ENCODE measurements at regions not wholly inside any gene's neighbourhood (a gene's known extent, or its start where the extent isn't known, plus 50 kb on each side); places are given as distances from the start of the nearest gene placed in this dataset.

GRCh38 chr2:150147889-150148683 lies 339.4 kb downstream of the RND3 start:
- TF ChIP-seq POLR2A (IDR thresholded peaks at IDR 0.05; ENCODE audit: low read depth, low read length) (no peak), CTCF (IDR thresholded peaks at IDR 0.05; ENCODE audit: extremely low read depth in 1 of 2, insufficient read depth in 1 of 2, low read depth in 1 of 2, low read length in 2 of 2) (no peak), JUN (IDR thresholded peaks at IDR 0.05; ENCODE audit: borderline replicate concordance, insufficient read depth, insufficient read length, low read depth) (no peak), MYC (IDR thresholded peaks at IDR 0.05; ENCODE audit: low read depth, low read length) (no peak), POLR2AphosphoS5 (IDR thresholded peaks at IDR 0.05; ENCODE audit: insufficient read depth, low read depth, low read length) (no peak), EZH2 (IDR thresholded peaks at IDR 0.05; ENCODE audit: borderline replicate concordance, low read depth, low read length, severe bottlenecking) (no peak), FOS (IDR thresholded peaks at IDR 0.05; ENCODE audit: borderline replicate concordance, insufficient read depth, low read length) (no peak), MAX (IDR thresholded peaks at IDR 0.05; ENCODE audit: insufficient read depth, insufficient read length) (no peak), GATA2 (IDR thresholded peaks at IDR 0.05; ENCODE audit: insufficient read depth, insufficient read length, low read depth, low read length) (no peak)
